ENCODE measurements at regions not wholly inside any gene's neighbourhood (a gene's known extent, or its start where the extent isn't known, plus 50 kb on each side); places are given as distances from the start of the nearest gene placed in this dataset.
"Not testable (repeated sequence)": the region's sequence is repeated elsewhere in the genome, so short reads cannot be mapped to it uniquely, and the experiment has no call there.

- DNase-seq (ENCODE audit: low read depth): no peak
These were observed 1202.3 kb downstream of the GALC start for GRCh38 chr14:86790408-86791364.

GRCh38 chr14:86788224-86788623 is 1204.8 kb downstream of the GALC start:
- DNase-seq (ENCODE audit: low read depth): peak; percentile 33

DNA sequence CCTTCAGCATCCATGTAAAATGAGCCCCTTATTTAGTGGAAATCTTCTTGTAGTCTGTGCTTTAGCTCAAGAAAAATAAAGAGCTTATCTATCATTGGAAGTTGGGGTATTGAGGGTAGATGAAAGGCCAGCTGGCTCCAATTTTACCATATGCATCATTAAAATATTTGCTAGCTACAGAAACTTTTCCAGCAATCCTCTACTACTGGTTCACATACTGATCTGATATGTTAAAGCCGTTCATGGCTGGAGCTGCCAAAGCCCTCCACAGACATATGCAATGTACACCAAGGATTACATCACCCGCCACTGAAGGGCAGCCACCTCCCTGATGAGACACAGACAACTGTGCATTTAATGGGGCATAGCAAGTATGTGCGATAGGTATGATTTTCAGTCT is 1205.3 kb downstream of the GALC start:
- DNase-seq (ENCODE audit: low read depth): peak; percentile 32

DNA sequence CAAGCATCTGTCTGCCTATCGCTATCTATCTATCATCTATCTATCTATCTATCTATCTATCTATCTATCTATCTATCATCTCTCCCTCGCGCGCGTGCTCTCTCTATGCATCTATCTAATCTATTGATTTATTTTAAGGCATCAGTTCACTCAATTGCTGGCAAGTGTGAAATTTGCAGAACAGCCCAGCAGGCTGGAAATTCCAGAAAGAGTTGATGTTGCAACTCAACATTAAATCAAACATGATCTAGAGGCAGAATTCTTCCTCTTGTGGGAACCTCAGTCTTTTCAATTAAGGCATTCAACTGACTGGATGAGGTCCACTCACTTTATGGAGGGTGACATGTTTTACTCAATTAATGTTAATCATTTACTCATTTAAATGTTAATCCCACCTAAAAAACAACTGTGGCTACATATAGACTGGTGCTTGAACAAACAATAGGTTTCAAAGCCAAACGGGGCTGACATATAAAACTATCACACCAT is 1210.8 kb downstream of the GALC start:
- DNase-seq (ENCODE audit: low read depth): no peak

DNA sequence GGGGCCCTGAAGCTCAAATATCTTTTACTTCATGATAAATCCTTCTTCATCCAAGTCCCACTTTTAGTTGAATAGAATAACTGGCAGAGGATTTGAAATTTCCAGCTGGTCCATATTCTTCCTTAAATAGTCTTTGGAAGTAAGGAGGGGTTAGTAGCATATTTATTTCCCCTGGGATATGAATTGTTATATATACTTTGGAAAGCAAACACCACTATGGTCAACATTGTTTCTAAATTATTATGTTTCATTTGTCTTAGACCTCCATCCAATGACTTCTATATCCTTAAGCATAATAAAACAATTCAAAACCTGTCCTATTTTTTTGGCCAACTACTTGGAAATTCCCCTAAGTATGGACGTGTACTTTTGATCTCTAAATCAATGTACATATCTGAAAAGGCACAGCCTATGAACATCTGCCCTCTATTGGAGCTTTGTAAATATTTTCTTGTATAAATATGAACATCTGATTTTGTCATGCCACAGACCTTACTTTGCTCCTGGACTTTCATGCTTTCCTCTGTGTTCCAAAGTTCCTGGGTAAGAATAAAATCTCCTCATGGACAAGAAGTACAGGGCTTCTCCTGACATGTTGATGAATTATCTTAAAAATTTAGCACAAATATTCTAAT is 1212.0 kb downstream of the GALC start:
- DNase-seq (ENCODE audit: low read depth): no peak

DNA sequence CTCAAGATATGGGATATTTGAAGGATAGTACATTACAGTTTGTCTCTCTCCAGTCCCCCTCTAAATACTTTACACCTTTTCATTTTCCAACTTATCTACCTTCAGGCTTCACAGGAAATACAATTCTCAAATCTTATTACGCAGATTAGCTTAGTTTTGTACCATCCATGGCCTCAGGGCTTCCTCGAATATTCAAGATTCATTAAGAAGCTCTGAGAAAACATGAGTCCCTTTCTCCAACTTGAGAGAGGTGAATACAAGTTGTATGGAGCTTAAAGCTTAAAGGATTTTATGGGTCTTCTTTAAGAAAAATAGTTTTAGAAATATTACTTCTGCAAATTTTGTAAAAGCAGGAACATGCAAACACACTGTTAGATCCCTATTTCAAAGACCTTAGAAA is 1212.5 kb downstream of the GALC start:
- no peak for DNase-seq (ENCODE audit: low read depth)

- no peak for DNase-seq (ENCODE audit: low read depth)
These were observed 1213.6 kb downstream of the GALC start for GRCh38 chr14:86779416-86779815.

DNA sequence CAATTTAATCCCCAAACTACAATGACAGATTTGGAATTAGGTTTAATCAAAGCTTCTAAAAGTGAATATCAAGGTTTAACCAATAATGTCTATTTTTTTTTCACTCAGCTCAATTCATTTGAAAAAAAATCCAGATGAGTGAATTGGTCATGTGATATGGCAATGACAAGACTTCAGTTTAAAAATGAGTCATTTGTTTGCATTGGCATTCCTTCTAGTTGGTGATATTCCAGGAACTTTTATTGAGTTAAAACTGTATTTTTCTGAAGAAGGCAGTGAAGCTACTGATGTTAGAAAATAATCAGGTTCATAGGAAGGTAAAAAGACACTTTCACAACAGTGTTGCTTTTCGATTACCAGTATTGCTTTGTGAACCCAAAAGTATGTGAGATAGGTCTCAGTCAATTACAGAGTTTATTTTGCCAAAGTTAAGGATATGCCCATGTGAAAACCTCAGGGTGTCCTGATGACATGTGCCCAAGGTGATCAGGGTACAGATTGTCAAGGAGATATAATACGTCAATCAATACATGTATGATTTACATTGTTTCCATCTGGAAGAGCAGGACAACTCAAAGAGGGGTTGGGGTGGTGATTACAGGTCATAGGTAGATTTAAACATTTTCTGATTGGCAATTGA is 1214.9 kb downstream of the GALC start:
- no peak for DNase-seq (ENCODE audit: low read depth)

DNA sequence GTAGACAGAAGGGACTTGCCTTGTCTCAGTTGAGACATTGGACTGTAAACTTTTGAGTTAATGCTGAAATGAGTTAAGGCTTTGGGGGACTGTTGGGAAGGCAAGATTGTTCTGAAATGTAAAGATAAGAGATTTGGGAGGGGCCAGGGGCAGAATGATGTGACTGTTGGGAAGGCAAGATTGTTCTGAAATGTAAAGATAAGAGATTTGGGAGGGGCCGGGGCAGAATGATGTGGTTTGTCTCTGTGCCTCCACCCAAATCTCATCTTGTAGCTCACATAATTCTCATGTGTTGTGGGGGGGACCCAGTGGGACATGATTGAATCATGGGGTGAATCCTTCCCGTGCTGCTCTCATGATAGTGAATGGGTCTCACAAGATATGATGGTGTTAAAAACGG is 1217.1 kb downstream of the GALC start:
- DNase-seq (ENCODE audit: low read depth): not testable (repeated sequence)

GRCh38 chr14:86774916-86775315 is 1218.1 kb downstream of the GALC start:
- no peak for DNase-seq (ENCODE audit: low read depth)

DNA sequence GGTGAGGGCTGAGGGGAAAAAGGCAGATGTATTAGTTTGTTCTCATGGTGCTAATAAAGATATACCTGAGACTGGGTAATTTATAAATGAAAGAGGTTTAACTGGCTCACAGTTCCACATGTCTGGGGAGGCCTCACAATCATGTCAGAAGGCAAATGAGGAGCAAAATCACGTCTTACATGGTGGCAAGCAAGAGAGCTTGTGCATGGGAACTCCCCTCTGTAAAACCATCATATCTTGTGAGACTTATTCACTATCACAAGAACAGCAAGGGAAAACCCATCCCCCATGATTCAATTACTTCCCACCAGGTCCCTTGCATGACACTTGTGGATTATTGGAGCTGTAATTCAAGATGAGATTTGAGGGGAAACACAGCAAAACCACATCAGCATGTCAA is 1220.9 kb downstream of the GALC start:
- DNase-seq (ENCODE audit: low read depth): no peak

DNA sequence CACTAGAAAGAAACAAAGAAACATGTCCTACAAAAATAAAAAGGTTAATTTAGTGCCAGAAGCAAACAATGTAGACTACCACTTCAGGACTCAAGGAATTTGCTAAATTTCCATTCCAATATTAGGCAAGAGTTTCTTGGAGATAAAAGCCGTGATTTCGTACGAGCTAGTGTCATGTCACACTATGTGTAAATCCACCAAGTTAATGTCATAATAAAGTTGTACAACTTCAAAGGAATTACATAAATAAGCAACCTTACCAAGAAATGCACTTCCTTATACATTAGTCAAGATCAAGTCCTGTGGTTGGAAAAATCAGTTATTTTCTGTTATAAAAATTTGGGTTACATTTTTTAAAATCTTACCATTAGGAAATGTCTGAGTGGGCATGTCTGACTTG is 1222.8 kb downstream of the GALC start:
- DNase-seq (ENCODE audit: low read depth): no peak

- no peak for DNase-seq (ENCODE audit: low read depth)
These were observed 1226.5 kb downstream of the GALC start for GRCh38 chr14:86766469-86766868.

- DNase-seq (ENCODE audit: low read depth): no peak
These were observed 1231.4 kb downstream of the GALC start for GRCh38 chr14:86761611-86762010.

DNA sequence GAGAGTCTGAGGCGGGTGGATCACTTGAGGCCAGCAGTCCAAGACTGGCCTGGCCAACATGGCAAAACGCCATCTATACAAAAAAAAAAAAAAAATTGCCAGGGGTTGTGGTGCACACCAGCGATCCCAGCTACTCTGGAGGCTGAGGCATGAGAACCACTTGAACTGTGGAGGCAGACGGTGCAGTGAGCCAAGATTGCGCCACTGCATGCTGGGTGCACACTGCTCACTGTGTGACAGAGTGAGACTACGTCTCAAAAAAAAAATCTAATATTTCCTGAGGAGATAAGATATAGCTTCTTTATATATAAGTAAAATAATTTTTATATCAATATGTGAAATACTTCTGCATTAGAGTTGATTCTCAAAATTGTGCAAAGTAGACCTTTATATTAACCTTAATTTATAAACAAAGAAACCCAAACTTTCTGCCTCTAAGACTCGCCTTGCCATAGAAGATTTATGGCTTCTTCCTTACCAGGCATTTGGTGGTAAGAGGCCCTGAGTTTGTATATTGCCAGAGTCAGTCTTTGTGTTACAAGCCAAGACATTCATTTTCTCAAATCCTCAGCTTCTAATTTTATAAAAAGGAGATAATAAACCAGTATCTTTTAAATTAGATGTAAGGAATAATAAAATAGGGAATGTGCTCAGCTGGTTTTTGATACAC is 1226.7 kb downstream of the FLRT2 start:
- DNase-seq (ENCODE audit: low read depth): no peak

- not testable (repeated sequence) for DNase-seq (ENCODE audit: low read depth)
These were observed 1220.5 kb downstream of the FLRT2 start for GRCh38 chr14:86750488-86750887.

DNA sequence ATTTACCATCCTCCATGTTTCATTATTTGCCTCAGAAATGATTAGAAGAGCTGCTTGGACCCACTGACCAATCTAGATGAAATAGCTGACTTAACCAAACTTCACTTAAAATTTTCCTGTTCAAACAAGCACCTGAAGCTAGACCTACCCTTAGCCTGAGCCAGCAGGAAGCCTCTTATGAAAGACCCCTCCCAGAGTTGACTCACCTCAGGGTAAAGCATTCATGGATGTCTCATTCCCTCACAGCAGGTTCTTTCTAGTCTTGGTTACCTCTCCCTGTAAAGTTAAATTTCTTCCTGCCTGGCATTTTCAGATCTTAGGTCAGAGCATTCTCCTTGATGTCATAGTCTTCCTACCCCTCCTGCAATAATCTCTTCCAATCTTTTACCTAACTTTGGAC is 1209.8 kb downstream of the FLRT2 start:
- no peak for DNase-seq (ENCODE audit: low read depth)

DNA sequence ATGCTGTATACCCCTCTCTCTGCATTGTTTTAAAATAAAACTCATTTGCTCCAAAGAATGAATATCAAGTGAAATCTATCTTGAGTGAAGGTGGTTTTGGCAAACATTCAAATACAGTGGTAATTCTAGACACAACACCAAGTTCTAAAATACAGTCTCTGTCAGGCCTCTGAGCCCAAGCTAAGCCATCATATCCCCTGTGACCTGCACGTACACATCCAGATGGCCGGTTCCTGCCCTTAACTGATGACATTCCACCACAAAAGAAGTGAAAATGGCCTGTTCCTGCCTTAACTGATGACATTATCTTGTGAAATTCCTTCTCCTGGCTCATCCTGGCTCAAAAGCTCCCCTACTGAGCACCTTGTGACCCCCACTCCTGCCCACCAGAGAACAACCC is 1201.5 kb downstream of the FLRT2 start:
- not testable (repeated sequence) for DNase-seq (ENCODE audit: low read depth)

GRCh38 chr14:86723254-86723624 is 1193.3 kb downstream of the FLRT2 start:
- no peak for DNase-seq (ENCODE audit: low read depth)

DNA sequence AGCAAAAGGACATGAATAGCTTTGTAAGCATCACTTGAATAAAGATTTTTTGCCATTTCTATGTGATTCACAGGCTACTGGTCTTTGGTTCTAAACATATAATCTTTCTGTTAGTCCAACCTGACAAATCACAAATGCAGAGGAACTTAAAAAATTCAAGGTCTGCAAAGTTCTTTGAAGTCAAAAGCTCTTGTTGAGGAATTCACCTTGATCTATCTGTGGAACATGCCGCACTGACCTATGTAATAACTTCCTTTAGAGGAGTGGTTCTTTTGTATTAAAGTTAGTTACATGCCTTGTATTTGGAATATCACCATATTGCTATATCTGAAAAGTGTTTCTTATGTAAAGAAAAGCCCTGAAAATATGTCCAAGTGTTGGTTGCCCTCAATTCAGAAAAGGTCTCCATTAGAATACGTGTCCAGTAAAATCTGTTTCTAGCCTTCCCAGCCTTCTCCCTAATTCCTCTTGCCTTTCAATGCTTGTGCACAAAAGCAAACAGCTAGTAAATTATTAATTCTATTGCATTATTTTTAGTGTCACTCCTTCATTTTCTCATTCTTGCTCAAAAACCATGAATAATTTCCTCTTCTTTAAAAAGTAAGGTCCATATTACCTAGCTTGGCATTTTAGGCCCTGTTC is 1192.8 kb downstream of the FLRT2 start:
- no peak for DNase-seq (ENCODE audit: low read depth)

- no peak for DNase-seq (ENCODE audit: low read depth)
These were observed 1184.6 kb downstream of the FLRT2 start for GRCh38 chr14:86714575-86714974.

- no peak for DNase-seq (ENCODE audit: low read depth)
These were observed 1184.2 kb downstream of the FLRT2 start for GRCh38 chr14:86714153-86714552.

All from amniotic epithelial cell (primary cell).